ENCODE measurements at regions not wholly inside any gene's neighbourhood (a gene's known extent, or its start where the extent isn't known, plus 50 kb on each side); places are given as distances from the start of the nearest gene placed in this dataset.

DNA sequence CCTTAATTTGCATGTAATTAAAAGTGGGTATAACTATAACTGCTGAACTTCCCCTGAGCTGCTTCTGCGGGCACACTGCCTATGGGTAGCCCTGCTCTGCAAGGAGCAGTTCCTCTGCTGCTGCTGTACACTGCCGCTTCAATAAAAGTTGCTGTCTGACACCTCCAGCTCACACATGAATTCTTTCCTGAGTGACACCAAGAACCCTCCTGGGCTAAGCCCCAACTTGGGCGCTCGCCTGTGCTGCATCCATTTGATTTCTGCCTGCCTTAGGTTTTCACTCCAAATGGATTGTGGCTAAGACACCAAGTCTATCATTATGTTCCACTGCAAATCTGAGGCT, 215.7 kb downstream of the ANAPC1 start:
- H3K27me3 ChIP-seq (ENCODE audit: control insufficient read depth, insufficient read depth, low read length): no peaks in the 10 kb centered on the region
- DNase-seq (ENCODE audit: low read depth in 2 of 2): no peak
- no peak overlapping the region for H3K27ac ChIP-seq (ENCODE audit: insufficient read depth, low read length)
- no peaks in the 10 kb centered on the region for H3K79me2 ChIP-seq (ENCODE audit: control insufficient read depth, insufficient read depth, low read length)
- H3K4me3 ChIP-seq (replicated peaks in 1 of 4; ENCODE audit: control extremely low read depth in 1 of 4, insufficient read depth in 1 of 4, low read depth in 3 of 4, low read length in 4 of 4): no peak overlapping the region
- H4K20me1 ChIP-seq (ENCODE audit: control insufficient read depth, extremely low read depth, insufficient read depth, low read length): no peaks in the 10 kb centered on the region
- no peak overlapping the region for H3K4me2 ChIP-seq (ENCODE audit: extremely low read depth, insufficient read depth, low read length)
- H3K9ac ChIP-seq (ENCODE audit: insufficient read depth, low read length): no peak overlapping the region
- peaks cover 6% of the 10 kb centered on the region for H3K4me1 ChIP-seq (ENCODE audit: control insufficient read depth, extremely low read depth, insufficient read depth, low read length)
- no peaks in the 10 kb centered on the region for H3K9me3 ChIP-seq (ENCODE audit: control insufficient read depth, insufficient read depth, low read depth, low read length)
- no peak for TF ChIP-seq EZH2 (IDR thresholded peaks at IDR 0.05; ENCODE audit: low read length, missing control alignments)
- TF ChIP-seq, protein P1, sequence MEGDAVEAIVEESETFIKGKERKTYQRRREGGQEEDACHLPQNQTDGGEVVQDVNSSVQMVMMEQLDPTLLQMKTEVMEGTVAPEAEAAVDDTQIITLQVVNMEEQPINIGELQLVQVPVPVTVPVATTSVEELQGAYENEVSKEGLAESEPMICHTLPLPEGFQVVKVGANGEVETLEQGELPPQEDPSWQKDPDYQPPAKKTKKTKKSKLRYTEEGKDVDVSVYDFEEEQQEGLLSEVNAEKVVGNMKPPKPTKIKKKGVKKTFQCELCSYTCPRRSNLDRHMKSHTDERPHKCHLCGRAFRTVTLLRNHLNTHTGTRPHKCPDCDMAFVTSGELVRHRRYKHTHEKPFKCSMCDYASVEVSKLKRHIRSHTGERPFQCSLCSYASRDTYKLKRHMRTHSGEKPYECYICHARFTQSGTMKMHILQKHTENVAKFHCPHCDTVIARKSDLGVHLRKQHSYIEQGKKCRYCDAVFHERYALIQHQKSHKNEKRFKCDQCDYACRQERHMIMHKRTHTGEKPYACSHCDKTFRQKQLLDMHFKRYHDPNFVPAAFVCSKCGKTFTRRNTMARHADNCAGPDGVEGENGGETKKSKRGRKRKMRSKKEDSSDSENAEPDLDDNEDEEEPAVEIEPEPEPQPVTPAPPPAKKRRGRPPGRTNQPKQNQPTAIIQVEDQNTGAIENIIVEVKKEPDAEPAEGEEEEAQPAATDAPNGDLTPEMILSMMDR (conservative IDR thresholded peaks at IDR 0.05 in 1 of 2, IDR thresholded peaks at IDR 0.05 in 1 of 2; ENCODE audit: low read depth in 1 of 2, low read length in 2 of 2): no peak
- H2AFZ ChIP-seq (ENCODE audit: low read length): no peak overlapping the region
- no peaks in the 10 kb centered on the region for H3K36me3 ChIP-seq (ENCODE audit: control insufficient read depth, insufficient read depth, low read length)

DNA sequence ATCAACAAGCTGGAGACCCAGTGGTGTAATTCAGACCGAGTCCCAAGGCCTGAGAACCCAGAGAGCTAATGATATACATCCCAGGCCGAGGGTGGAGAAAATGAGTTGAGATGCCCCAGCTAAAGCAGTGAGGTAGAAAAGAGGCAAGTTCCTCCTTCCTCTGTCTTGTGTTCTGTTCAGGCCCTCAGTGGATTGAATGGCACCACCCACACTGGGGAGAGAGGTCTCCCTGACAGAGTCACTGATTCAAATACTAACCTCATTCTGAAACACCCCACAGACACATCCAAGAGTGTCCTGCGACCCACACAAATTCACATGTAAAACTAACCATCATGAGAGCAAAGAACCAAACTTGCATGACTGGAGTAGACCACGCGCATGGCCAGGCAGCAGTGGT, 215.3 kb downstream of the ANAPC1 start:
- no peak overlapping the region for H3K4me3 ChIP-seq (replicated peaks in 1 of 4; ENCODE audit: control extremely low read depth in 1 of 4, insufficient read depth in 1 of 4, low read depth in 3 of 4, low read length in 4 of 4)
- no peak overlapping the region for H3K27ac ChIP-seq (ENCODE audit: insufficient read depth, low read length)
- no peak overlapping the region for H3K9ac ChIP-seq (ENCODE audit: insufficient read depth, low read length)
- no peaks in the 10 kb centered on the region for H3K79me2 ChIP-seq (ENCODE audit: control insufficient read depth, insufficient read depth, low read length)
- no peak for DNase-seq (ENCODE audit: low read depth in 2 of 2)
- H4K20me1 ChIP-seq (ENCODE audit: control insufficient read depth, extremely low read depth, insufficient read depth, low read length): no peaks in the 10 kb centered on the region
- no peaks in the 10 kb centered on the region for H3K27me3 ChIP-seq (ENCODE audit: control insufficient read depth, insufficient read depth, low read length)
- peaks cover 2% of the 10 kb centered on the region for H3K4me1 ChIP-seq (ENCODE audit: control insufficient read depth, extremely low read depth, insufficient read depth, low read length)
- no peak for TF ChIP-seq EZH2 (IDR thresholded peaks at IDR 0.05; ENCODE audit: low read length, missing control alignments)
- TF ChIP-seq, protein P1 (conservative IDR thresholded peaks at IDR 0.05 in 1 of 2, IDR thresholded peaks at IDR 0.05 in 1 of 2; ENCODE audit: low read depth in 1 of 2, low read length in 2 of 2): no peak
- no peak overlapping the region for H3K4me2 ChIP-seq (ENCODE audit: extremely low read depth, insufficient read depth, low read length)
- no peak overlapping the region for H2AFZ ChIP-seq (ENCODE audit: low read length)
- H3K9me3 ChIP-seq (ENCODE audit: control insufficient read depth, insufficient read depth, low read depth, low read length): no peaks in the 10 kb centered on the region
- H3K36me3 ChIP-seq (ENCODE audit: control insufficient read depth, insufficient read depth, low read length): no peaks in the 10 kb centered on the region

DNA sequence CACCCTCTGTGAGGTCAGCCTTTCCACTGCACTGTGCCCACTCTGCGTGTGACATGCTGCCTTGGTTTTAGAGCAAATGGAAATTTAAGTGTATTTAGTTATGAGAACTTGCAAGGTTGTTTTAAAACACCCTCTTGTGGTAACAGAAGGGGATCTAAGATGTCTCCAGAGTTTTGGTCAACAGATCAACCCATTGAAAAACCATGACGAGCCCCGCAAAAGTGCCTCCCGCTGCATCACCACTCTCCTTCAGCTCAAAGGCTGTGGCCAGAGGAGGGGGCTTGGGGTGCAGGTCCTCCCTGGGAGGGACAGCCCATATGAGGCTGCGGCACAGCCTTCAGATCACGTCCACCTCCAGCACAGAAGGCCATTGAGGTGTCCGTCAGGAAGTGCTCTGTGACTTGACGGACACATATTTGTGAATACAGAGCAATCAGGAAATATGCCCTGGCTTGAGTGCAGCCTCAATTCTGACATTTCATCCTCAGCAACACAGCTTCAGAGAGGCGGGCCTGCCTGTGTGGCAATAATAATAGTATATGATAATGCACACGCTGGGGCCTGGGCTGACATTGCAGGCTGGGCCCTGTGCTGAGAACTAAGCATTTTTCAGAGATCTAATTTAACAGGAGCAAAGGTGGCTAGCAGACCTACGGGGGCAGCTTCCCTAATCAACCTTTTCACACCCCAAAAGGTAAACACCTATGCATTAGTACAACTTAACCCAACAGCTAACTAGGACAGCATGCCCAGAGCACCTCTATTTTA, 213.9 kb downstream of the ANAPC1 start:
- Histone ChIP-seq H3K4me3 (replicated peaks in 1 of 4; ENCODE audit: control extremely low read depth in 1 of 4, insufficient read depth in 1 of 4, low read depth in 3 of 4, low read length in 4 of 4) (no peak overlapping the region), H2AFZ (ENCODE audit: low read length) (no peak overlapping the region), H3K36me3 (ENCODE audit: control insufficient read depth, insufficient read depth, low read length) (no peaks in the 10 kb centered on the region), H3K27me3 (ENCODE audit: control insufficient read depth, insufficient read depth, low read length) (no peaks in the 10 kb centered on the region), H3K79me2 (ENCODE audit: control insufficient read depth, insufficient read depth, low read length) (no peaks in the 10 kb centered on the region), H4K20me1 (ENCODE audit: control insufficient read depth, extremely low read depth, insufficient read depth, low read length) (no peaks in the 10 kb centered on the region), H3K9me3 (ENCODE audit: control insufficient read depth, insufficient read depth, low read depth, low read length) (no peaks in the 10 kb centered on the region), H3K4me2 (ENCODE audit: extremely low read depth, insufficient read depth, low read length) (no peak overlapping the region), H3K4me1 (ENCODE audit: control insufficient read depth, extremely low read depth, insufficient read depth, low read length) (peaks cover 2% of the 10 kb centered on the region), H3K9ac (ENCODE audit: insufficient read depth, low read length) (no peak overlapping the region), H3K27ac (ENCODE audit: insufficient read depth, low read length) (no peak overlapping the region)
- peak in 1 of 2 donors; percentile 39 for DNase-seq (ENCODE audit: low read depth in 2 of 2)
- TF ChIP-seq, protein P1 (conservative IDR thresholded peaks at IDR 0.05 in 1 of 2, IDR thresholded peaks at IDR 0.05 in 1 of 2; ENCODE audit: low read depth in 1 of 2, low read length in 2 of 2): peak in 1 of 2 donors; percentile 28
- TF ChIP-seq EZH2 (IDR thresholded peaks at IDR 0.05; ENCODE audit: low read length, missing control alignments): no peak
